HepG2 (cell line): ENCODE measurements at regions not wholly inside any gene's neighbourhood (a gene's known extent, or its start where the extent isn't known, plus 50 kb on each side); places are given as distances from the start of the nearest gene placed in this dataset.
A peak's percentile ranks its signal among the peaks of the same experiment; 100 is the strongest.

ENCODE experiments used
- ATAC-seq: fragments of 200-7000 bp; cut with Tn5 transposase; 3 replicates; pipeline ENCODE4 v1.9.1; 2020; ENCODE audit warnings: mild to moderate bottlenecking, moderate library complexity
- BruUV-seq: library from RNA; stranded (reverse); fragments of 400-500 nt; replicated peaks from 2 replicates; lab custom pipeline; 2021; lab: Mats Ljungman, UMichigan
- CTCF ChIA-PET: fragments of 300-600 bp; formaldehyde crosslinking; extraction: SDS; loops from one replicate; lab custom pipeline; 2021; ENCODE audit warnings: low total read pairs, inconsistent platforms, low intra/inter-chr PET ratio; lab: Yijun Ruan, JAX
- POLR2A ChIA-PET: fragments of 350-600 bp; sonication (Branson Sonifier 250); formaldehyde crosslinking; loops from one replicate; lab custom pipeline; 2020; ENCODE audit warnings: antibody characterized with exemption, inconsistent platforms; lab: Yijun Ruan, JAX
- DNase-seq: peaks from one replicate; pipeline ENCODE4 v3.0.0-alpha.2; 2015; ENCODE audit warnings: low spot score
- FAIRE-seq: peaks from 3 replicates; lab custom pipeline; 2011; peaks lifted over from hg19 to GRCh38; lab: Jason Lieb, UNC
- H2AFZ ChIP-seq: one replicate; pipeline ENCODE4 v1.6.1; 2011; ENCODE audit warnings: low read length, inconsistent platforms
- H3K27ac ChIP-seq: fragments of 300-600 bp; 3 replicates; pipeline ENCODE4 v1.8.0; 2011; ENCODE audit warnings: mixed run types, mild to moderate bottlenecking, mixed read lengths, low read length, inconsistent platforms; ENCODE audit not compliant: insufficient read depth; ENCODE audit errors: extremely low read length
- H3K27me3 ChIP-seq, 2 experiments: fragments of 200-600 bp in 1 of 2; 2 replicates in 1 of 2; 3 replicates in 1 of 2; pipeline versions ENCODE4 v1.6.0 to v1.8.0; 2011; ENCODE audit warnings: low read length in 2 of 2, mild to moderate bottlenecking in 2 of 2, moderate library complexity in 2 of 2, inconsistent platforms in 1 of 2; ENCODE audit not compliant: insufficient read depth in 2 of 2, control insufficient read depth in 1 of 2
- H3K36me3 ChIP-seq, 2 experiments: fragments of 200-600 bp in 1 of 2; replicated peaks in 1 of 2; 2 replicates in 1 of 2; 3 replicates in 1 of 2; pipeline versions ENCODE4 v1.5.1 to v1.8.0; 2011; ENCODE audit warnings: low read length in 2 of 2, inconsistent platforms in 1 of 2; ENCODE audit not compliant: insufficient read depth in 2 of 2, control insufficient read depth in 1 of 2
- H3K4me1 ChIP-seq: 2 replicates; pipeline ENCODE4 v1.5.1; 2012; ENCODE audit warnings: low read length, inconsistent platforms; ENCODE audit not compliant: insufficient read depth
- H3K4me2 ChIP-seq: 2 replicates; pipeline ENCODE4 v1.6.0; 2011; ENCODE audit warnings: low read depth, low read length, inconsistent platforms
- H3K4me3 ChIP-seq, 3 experiments: fragments of 200-600 bp in 1 of 3; sonication (generic), shearing (Covaris generic) in 1 of 3; replicated peaks in 1 of 3; 2 replicates each; pipeline ENCODE4 v1.5.1; 2011 to 2016; ENCODE audit warnings: low read length in 3 of 3, inconsistent platforms in 2 of 3, low read depth in 2 of 3, mild to moderate bottlenecking in 2 of 3, control low read depth in 1 of 3, mixed read lengths in 1 of 3; ENCODE audit not compliant: insufficient read depth in 1 of 3
- H3K79me2 ChIP-seq: one replicate; pipeline ENCODE4 v1.6.1; 2011; ENCODE audit warnings: low read length, inconsistent platforms; ENCODE audit not compliant: insufficient read depth
- H3K9ac ChIP-seq: 2 replicates; pipeline ENCODE4 v1.6.0; 2011; ENCODE audit warnings: mild to moderate bottlenecking, low read depth, low read length, inconsistent platforms; ENCODE audit not compliant: insufficient read depth
- H3K9me3 ChIP-seq: 2 replicates; pipeline ENCODE4 v1.5.1; 2012; ENCODE audit warnings: mild to moderate bottlenecking, low read length
- H4K20me1 ChIP-seq: 2 replicates; pipeline ENCODE4 v1.6.0; 2011; ENCODE audit warnings: inconsistent platforms, mild to moderate bottlenecking, low read length, moderate library complexity; ENCODE audit not compliant: insufficient read depth
- DNMT3B ChIP-seq: conservative IDR thresholded peaks from 2 replicates; pipeline ENCODE4 v1.6.1; 2016; ENCODE audit warnings: missing biosample characterization, control low read depth
- JUNB ChIP-seq: sonication (generic); formaldehyde crosslinking; IDR thresholded peaks from 2 replicates; pipeline ENCODE4 v1.8.0; 2022; ENCODE audit warnings: missing genetic modification reagents, mild to moderate bottlenecking, borderline replicate concordance
- MAFF ChIP-seq: IDR thresholded peaks from 2 replicates; pipeline ENCODE4 v1.6.1; 2011; ENCODE audit warnings: low read depth, low read length, improper control_type of control experiment
- MAFK ChIP-seq, 2 experiments: IDR thresholded peaks in 1 of 2; conservative IDR thresholded peaks in 1 of 2; 2 replicates each; pipeline ENCODE4 v1.6.1; 2011; ENCODE audit warnings: improper control_type of control experiment in 2 of 2, low read length in 2 of 2
- ZBTB8A ChIP-seq: sonication (generic); formaldehyde crosslinking; IDR thresholded peaks from 2 replicates; pipeline ENCODE4 v1.4.0; 2020; ENCODE audit warnings: mild to moderate bottlenecking, low read depth, missing genetic modification reagents, borderline replicate concordance
- WGBS: methylation state at CpG from one replicate; pipeline ENCODE4 v1.1.6; 2017; ENCODE audit warnings: low lambda C conversion rate; 5-methylcytosine and 5-hydroxymethylcytosine counted together
- in situ Hi-C: cut with HindIII; loops from 2 replicates; pipeline ENCODE4 v1.10.0; 2017; ENCODE audit warnings: low pct_unique_long_range_greater_than_20kb; ENCODE audit not compliant: extremely low pct_ligation_motif_present
- intact Hi-C: fragments of 100-400 bp; cut with micrococcal nuclease; formaldehyde crosslinking; loops from one replicate; pipeline ENCODE4 v1.10.0; 2022; ENCODE audit not compliant: unreplicated experiment
- TF ChIP-seq, protein P1 (sequence below): fragments of 450-650 bp; IDR thresholded peaks from 2 replicates; pipeline ENCODE4 v1.6.1; 2016
- TF ChIP-seq, protein P2 (sequence below): sonication (generic); formaldehyde crosslinking; IDR thresholded peaks from 2 replicates; pipeline ENCODE4 v1.8.1; 2023; ENCODE audit warnings: missing genetic modification reagents, inconsistent platforms, borderline replicate concordance

DNA sequence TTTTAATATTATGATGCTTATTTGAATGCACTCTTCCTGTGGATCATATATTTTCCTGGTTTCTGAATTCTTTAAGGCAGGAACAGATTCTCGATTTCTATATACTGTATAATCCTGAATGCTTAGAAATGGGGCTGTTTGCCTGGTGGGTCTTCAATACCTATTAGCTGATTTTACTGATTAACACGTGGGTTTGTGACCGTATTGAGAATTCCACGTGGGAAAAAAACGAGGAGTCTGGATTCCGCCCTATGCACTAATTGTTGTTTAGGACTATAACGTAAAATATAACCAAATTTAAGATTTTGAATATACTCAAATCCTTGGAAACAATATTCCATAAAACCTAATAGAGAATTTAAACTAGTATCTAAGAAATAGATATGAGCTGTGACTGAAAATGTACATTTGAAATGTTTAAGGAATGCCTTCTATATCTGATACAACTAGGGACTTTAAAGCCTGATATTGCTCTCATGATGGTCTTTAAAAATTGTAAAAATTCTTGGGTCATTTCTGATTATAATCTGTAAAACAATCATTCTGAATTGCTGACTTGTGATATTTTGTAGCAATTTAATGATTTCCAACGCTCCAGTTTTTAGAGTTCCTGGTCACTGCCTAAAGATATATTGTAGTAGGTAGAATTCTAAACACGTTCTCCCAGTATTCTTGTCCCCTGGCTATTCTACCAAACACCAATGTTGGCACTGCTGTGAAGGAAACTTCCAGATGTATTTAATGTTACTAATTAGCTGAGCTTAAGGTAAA is 93.6 kb upstream of the NOX3 start:
- CTCF ChIA-PET, result no interaction called here
- Histone ChIP-seq H3K9me3 (no peaks in the 10 kb centered on the region), H4K20me1 (no peaks in the 10 kb centered on the region), H3K36me3 (no peaks in the 10 kb centered on the region), H3K4me1 (peaks cover 15% of the 10 kb centered on the region), H3K4me3 (no peak overlapping the region), H3K4me2 (no peak overlapping the region), H3K9ac (no peak overlapping the region), H3K79me2 (no peaks in the 10 kb centered on the region), H3K27me3 (no peaks in the 10 kb centered on the region; a peak in 2 of 5 replicates), H3K27ac (no peak overlapping the region), H2AFZ (no peak overlapping the region)
- intact Hi-C loops, result no loop called here
- FAIRE-seq (no peak), ATAC-seq (no peak), DNase-seq (no peak)
- TF ChIP-seq JUNB (no peak), MAFK (conservative IDR thresholded peaks at IDR 0.05 in 1 of 2, IDR thresholded peaks at IDR 0.05 in 1 of 2; ENCODE audit: low read length in 2 of 2) (peak; percentile 50 to 70; a peak in 3 of 4 replicates), MAFF (peak; percentile 69), ZBTB8A (no peak), DNMT3B (CRISPR knock-in tag) (no peak)
- TF ChIP-seq, protein P1, sequence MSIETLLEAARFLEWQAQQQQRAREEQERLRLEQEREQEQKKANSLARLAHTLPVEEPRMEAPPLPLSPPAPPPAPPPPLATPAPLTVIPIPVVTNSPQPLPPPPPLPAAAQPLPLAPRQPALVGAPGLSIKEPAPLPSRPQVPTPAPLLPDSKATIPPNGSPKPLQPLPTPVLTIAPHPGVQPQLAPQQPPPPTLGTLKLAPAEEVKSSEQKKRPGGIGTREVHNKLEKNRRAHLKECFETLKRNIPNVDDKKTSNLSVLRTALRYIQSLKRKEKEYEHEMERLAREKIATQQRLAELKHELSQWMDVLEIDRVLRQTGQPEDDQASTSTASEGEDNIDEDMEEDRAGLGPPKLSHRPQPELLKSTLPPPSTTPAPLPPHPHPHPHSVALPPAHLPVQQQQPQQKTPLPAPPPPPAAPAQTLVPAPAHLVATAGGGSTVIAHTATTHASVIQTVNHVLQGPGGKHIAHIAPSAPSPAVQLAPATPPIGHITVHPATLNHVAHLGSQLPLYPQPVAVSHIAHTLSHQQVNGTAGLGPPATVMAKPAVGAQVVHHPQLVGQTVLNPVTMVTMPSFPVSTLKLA, result peak; percentile 91
- TF ChIP-seq, protein P2, sequence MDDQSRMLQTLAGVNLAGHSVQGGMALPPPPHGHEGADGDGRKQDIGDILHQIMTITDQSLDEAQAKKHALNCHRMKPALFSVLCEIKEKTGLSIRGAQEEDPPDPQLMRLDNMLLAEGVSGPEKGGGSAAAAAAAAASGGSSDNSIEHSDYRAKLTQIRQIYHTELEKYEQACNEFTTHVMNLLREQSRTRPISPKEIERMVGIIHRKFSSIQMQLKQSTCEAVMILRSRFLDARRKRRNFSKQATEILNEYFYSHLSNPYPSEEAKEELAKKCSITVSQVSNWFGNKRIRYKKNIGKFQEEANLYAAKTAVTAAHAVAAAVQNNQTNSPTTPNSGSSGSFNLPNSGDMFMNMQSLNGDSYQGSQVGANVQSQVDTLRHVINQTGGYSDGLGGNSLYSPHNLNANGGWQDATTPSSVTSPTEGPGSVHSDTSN (CRISPR knock-in tag), result no peak
- POLR2A ChIA-PET, result no interaction called here
- in situ Hi-C loops, result loop anchor here (25.0 kb wide), 1 partner anchor 637 kb away; no protein-coding TSS in a partner anchor
- WGBS, result 49% methylated on average over 9 of the region's 9 CpGs
- no TSS peak for BruUV-seq
